Upper lobe of left lung (tissue), 6 donors: ENCODE measurements at regions not wholly inside any gene's neighbourhood (a gene's known extent, or its start where the extent isn't known, plus 50 kb on each side); places are given as distances from the start of the nearest gene placed in this dataset.

ENCODE experiments used
- ATAC-seq, 2 donors: fragments of 200-7000 bp; cut with Tn5 transposase; one replicate each; pipeline ENCODE4 v1.9.1; 2022; ENCODE audit warnings: mild to moderate bottlenecking in 2 of 2, moderate library complexity in 2 of 2; ENCODE audit not compliant: low FRiP score in 2 of 2
- DNase-seq, 2 donors: peaks; one replicate each; pipeline ENCODE4 v3.0.0-alpha.2; 2019 to 2020
- H3K27ac ChIP-seq, 4 donors: fragments of 200-600 bp; sonication (generic); one replicate each; pipeline ENCODE4 v1.5.1; 2016 to 2019
- H3K27me3 ChIP-seq, 4 donors: fragments of 200-600 bp; sonication (generic); one replicate each; pipeline ENCODE4 v1.5.1; 2017 to 2019
- H3K36me3 ChIP-seq, 4 donors: fragments of 200-600 bp; sonication (generic); one replicate each; pipeline ENCODE4 v1.5.1; 2016 to 2019
- H3K4me1 ChIP-seq, 4 donors: fragments of 200-600 bp; sonication (generic); one replicate each; pipeline ENCODE4 v1.5.1; 2018 to 2019
- H3K4me3 ChIP-seq, 4 donors: fragments of 200-600 bp; sonication (generic); one replicate each; pipeline ENCODE4 v1.5.1; 2017 to 2019; ENCODE audit warnings: mild to moderate bottlenecking in 2 of 4, moderate library complexity in 1 of 4
- H3K9me3 ChIP-seq, 4 donors: fragments of 200-600 bp; sonication (generic); one replicate each; pipeline ENCODE4 v1.5.1; 2018 to 2019
- CTCF ChIP-seq, 6 experiments: fragments of 450-650 bp in 4 of 6; fragments of 200-600 bp in 2 of 6; sonication (generic) in 2 of 6; IDR thresholded peaks; one replicate each; pipeline ENCODE4 v1.5.1; 2016 to 2019; ENCODE audit warnings: antibody characterized with exemption in 6 of 6
- EP300 ChIP-seq, 4 donors: sonication (generic); formaldehyde crosslinking; IDR thresholded peaks; one replicate each; pipeline ENCODE4 v1.5.1; 2017; ENCODE audit warnings: antibody characterized with exemption in 4 of 4, control low read depth in 2 of 4
- POLR2A ChIP-seq, 4 donors: fragments of 450-650 bp; IDR thresholded peaks; one replicate each; pipeline ENCODE4 v1.5.1; 2016 to 2017; ENCODE audit warnings: antibody characterized with exemption in 4 of 4, mild to moderate bottlenecking in 2 of 4
- POLR2AphosphoS5 ChIP-seq, 2 donors: sonication (generic); formaldehyde crosslinking; IDR thresholded peaks; one replicate each; pipeline ENCODE4 v1.5.1; 2017; ENCODE audit warnings: antibody characterized with exemption in 2 of 2
- WGBS, 2 donors: methylation state at CpG; one replicate each; pipeline ENCODE4 v1.1.5; 2017 to 2018; 5-methylcytosine and 5-hydroxymethylcytosine counted together
- donor health status: DM: no; HTN: no; CAD: no; lungs with moderate emphysema.
- donor health status: DM: no; HTN: yes; CAD: no; lungs with severe emphysema.

- ATAC-seq (no peak), DNase-seq (no peak)
- Histone ChIP-seq H3K9me3 (no peaks in the 10 kb centered on the region), H3K4me1 (no peaks in the 10 kb centered on the region), H3K27me3 (no peaks in the 10 kb centered on the region), H3K36me3 (no peaks in the 10 kb centered on the region), H3K4me3 (no peak overlapping the region), H3K27ac (no peak overlapping the region)
- 79 to 87% methylated on average over 10 to 13 of the region's 13 CpGs for WGBS, 2 donors
- TF ChIP-seq EP300 (IDR thresholded peaks at IDR 0.05) (no peak), CTCF (IDR thresholded peaks at IDR 0.05) (no peak), POLR2A (IDR thresholded peaks at IDR 0.05) (no peak), POLR2AphosphoS5 (IDR thresholded peaks at IDR 0.05) (no peak)
These were observed 240.2 kb upstream of the C1orf174 start for GRCh38 chr1:4140241-4140640.

- DNase-seq (peak in 1 of 2 donors; percentile 55), ATAC-seq (peak in 1 of 2 donors; percentile 23)
- H3K27ac ChIP-seq: no peak overlapping the region
- no peaks in the 10 kb centered on the region for H3K9me3 ChIP-seq
- WGBS, 2 donors: 74 to 85% methylated on average over 5 to 9 of the region's 9 CpGs
- TF ChIP-seq POLR2A (IDR thresholded peaks at IDR 0.05): no peak
- no peak for TF ChIP-seq CTCF (IDR thresholded peaks at IDR 0.05)
- TF ChIP-seq EP300 (IDR thresholded peaks at IDR 0.05): no peak
- TF ChIP-seq POLR2AphosphoS5 (IDR thresholded peaks at IDR 0.05): no peak
- no peaks in the 10 kb centered on the region for H3K36me3 ChIP-seq
- H3K4me1 ChIP-seq: no peaks in the 10 kb centered on the region
- H3K27me3 ChIP-seq: no peaks in the 10 kb centered on the region
- H3K4me3 ChIP-seq: no peak overlapping the region
These were observed 240.7 kb upstream of the C1orf174 start for GRCh38 chr1:4140821-4141220.

- H3K9me3 ChIP-seq: no peaks in the 10 kb centered on the region
- no peak overlapping the region for H3K27ac ChIP-seq
- H3K36me3 ChIP-seq: no peaks in the 10 kb centered on the region
- H3K27me3 ChIP-seq: no peaks in the 10 kb centered on the region
- 96 to 99% methylated on average over 6 of the region's 6 CpGs for WGBS, 2 donors
- ATAC-seq (peak in 1 of 2 donors; percentile 30), DNase-seq (no peak)
- H3K4me3 ChIP-seq: no peak overlapping the region
- H3K4me1 ChIP-seq: no peaks in the 10 kb centered on the region
- no peak for TF ChIP-seq CTCF (IDR thresholded peaks at IDR 0.05)
- TF ChIP-seq POLR2A (IDR thresholded peaks at IDR 0.05): no peak
- TF ChIP-seq POLR2AphosphoS5 (IDR thresholded peaks at IDR 0.05): no peak
- no peak for TF ChIP-seq EP300 (IDR thresholded peaks at IDR 0.05)
These were observed 244.4 kb upstream of the C1orf174 start for GRCh38 chr1:4144349-4144971.

GRCh38 chr1:4146101-4146500, 246.0 kb upstream of the C1orf174 start:
- ATAC-seq (no peak), DNase-seq (no peak)
- Histone ChIP-seq H3K4me3 (no peak overlapping the region), H3K27me3 (no peaks in the 10 kb centered on the region), H3K27ac (no peak overlapping the region), H3K36me3 (no peaks in the 10 kb centered on the region), H3K9me3 (no peaks in the 10 kb centered on the region), H3K4me1 (no peaks in the 10 kb centered on the region)
- TF ChIP-seq EP300 (IDR thresholded peaks at IDR 0.05) (no peak), CTCF (IDR thresholded peaks at IDR 0.05) (no peak), POLR2AphosphoS5 (IDR thresholded peaks at IDR 0.05) (no peak), POLR2A (IDR thresholded peaks at IDR 0.05) (no peak)
- WGBS, 2 donors: 76 to 86% methylated on average over 7 of the region's 7 CpGs

GRCh38 chr1:4146614-4147013, 246.5 kb upstream of the C1orf174 start:
- no peaks in the 10 kb centered on the region for H3K4me1 ChIP-seq
- no peak for ATAC-seq
- H3K4me3 ChIP-seq: no peak overlapping the region
- H3K27me3 ChIP-seq: no peaks in the 10 kb centered on the region
- DNase-seq: no peak
- no peak overlapping the region for H3K27ac ChIP-seq
- no peak for TF ChIP-seq POLR2A (IDR thresholded peaks at IDR 0.05)
- TF ChIP-seq CTCF (IDR thresholded peaks at IDR 0.05): no peak
- TF ChIP-seq EP300 (IDR thresholded peaks at IDR 0.05): no peak
- no peak for TF ChIP-seq POLR2AphosphoS5 (IDR thresholded peaks at IDR 0.05)
- H3K9me3 ChIP-seq: no peaks in the 10 kb centered on the region
- no peaks in the 10 kb centered on the region for H3K36me3 ChIP-seq
- WGBS, 2 donors: 73 to 76% methylated on average over 5 of the region's 5 CpGs
